GM12891 (cell line): ENCODE measurements at regions not wholly inside any gene's neighbourhood (a gene's known extent, or its start where the extent isn't known, plus 50 kb on each side); places are given as distances from the start of the nearest gene placed in this dataset.

ENCODE experiments used
- PAX5 ChIP-seq: IDR thresholded peaks from 2 replicates; pipeline ENCODE4 v1.6.1; 2011; ENCODE audit warnings: low read length, moderate library complexity, mild to moderate bottlenecking; ENCODE audit not compliant: insufficient read depth, severe bottlenecking
- POLR2A ChIP-seq: IDR thresholded peaks from 2 replicates; pipeline ENCODE4 v1.6.1; 2011; ENCODE audit warnings: low read depth, low read length, control low read depth
- POLR2AphosphoS5 ChIP-seq: IDR thresholded peaks from 2 replicates; pipeline ENCODE4 v1.6.1; 2011; ENCODE audit warnings: low read depth, low read length, control low read depth
- POU2F2 ChIP-seq: IDR thresholded peaks from 2 replicates; pipeline ENCODE4 v1.6.1; 2011; ENCODE audit warnings: low read depth, mild to moderate bottlenecking, control low read depth, low read length, moderate library complexity
- SPI1 ChIP-seq: IDR thresholded peaks from 2 replicates; pipeline ENCODE4 v1.6.1; 2011; ENCODE audit warnings: low read depth, low read length, control low read depth
- TAF1 ChIP-seq: IDR thresholded peaks from 2 replicates; pipeline ENCODE4 v1.6.1; 2011; ENCODE audit warnings: low read depth, low read length, control low read depth

DNA sequence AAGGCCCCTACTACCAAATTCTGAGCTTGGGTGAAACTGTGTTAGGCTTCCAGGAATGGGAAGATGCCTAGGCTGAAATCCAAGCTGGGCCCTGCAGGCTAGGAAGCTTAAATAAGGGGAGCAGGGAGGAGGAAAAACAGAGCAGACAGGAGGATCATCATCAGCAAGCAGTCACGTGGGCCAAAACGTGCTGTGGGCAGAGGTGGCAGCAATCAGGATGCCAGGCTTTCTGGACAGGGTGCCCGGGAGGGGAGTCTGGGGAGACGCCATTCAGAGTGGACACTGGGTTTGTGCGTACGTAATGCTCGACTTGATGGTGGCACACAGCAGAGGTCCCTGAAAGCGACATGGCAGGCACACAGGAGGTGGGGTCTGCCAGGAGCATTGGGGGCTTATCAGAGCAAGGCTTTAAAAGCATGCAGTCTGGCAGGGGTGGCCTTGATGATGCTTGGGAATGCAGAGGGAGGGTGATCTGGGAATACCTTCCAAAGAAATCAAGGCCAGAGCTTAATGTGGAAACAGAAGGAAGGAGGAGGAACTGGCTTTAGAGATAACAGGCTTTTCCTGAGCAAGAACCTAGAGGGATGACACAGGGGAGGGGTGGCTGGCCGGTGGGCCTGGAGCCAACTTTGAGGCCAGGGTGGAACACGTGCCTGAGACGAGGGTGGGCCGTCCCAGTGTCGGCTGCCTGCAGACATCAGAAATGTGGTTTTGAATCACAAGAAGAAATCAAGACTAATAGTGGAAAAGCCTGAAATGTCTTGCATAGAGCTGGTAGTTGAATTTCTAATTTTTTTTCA, 212.5 kb downstream of the GADD45G start:
- no peak for TF ChIP-seq TAF1
- TF ChIP-seq POLR2A: no peak
- no peak for TF ChIP-seq POLR2AphosphoS5
- no peak for TF ChIP-seq SPI1
- TF ChIP-seq PAX5: no peak
- no peak for TF ChIP-seq POU2F2
